ENCODE measurements at regions not wholly inside any gene's neighbourhood (a gene's known extent, or its start where the extent isn't known, plus 50 kb on each side); places are given as distances from the start of the nearest gene placed in this dataset.

DNA sequence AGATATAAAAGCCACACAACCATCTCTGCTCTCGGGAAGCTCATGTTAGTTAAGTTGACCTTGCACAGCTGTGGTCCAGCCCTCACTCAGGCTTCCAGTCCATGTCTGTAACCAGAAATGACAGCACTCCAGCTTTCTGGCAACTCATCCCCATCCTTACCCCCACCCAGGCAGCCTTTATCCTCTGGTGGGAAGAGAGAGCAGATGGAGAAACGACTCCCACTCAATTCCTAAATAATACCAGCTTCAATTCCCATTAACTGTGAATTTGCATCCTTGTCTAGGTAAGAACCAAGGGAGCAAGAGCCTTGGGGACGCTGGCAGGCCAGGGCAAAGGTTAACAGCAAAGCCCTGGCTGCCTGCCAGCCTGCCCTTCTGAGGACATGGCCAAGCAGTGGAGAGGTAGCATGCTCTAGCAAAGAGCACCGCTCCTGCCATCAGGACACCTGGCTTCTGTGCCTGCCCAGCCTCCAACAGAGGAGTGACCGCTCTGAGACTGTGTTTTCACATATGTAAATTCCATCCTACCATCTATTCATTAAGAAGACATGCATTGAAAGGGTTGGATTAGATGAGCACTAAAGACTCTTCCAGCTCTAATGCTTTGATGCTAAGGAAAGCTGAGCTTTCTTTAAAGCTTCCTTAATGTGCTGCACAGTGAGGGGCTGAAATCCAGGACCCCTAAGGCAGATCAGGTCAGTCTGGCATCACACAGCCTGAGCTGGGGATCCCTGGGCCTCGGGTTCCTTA lies 236.1 kb downstream of the GRIN2B start:
- H2BK120ac ChIP-seq (ENCODE audit: low read depth, low read length) = no peak overlapping the region
- H3K4me2 ChIP-seq (ENCODE audit: low read depth, low read length) = no peak overlapping the region
- no peaks in the 10 kb centered on the region for H3K36me3 ChIP-seq (ENCODE audit: control insufficient read depth, insufficient read depth, low read length)
- intact Hi-C loops (cut with micrococcal nuclease) (no loop called here), in situ Hi-C loops (cut with MboI; ENCODE audit: low sequenced_read_pairs) (loop anchor here (25.0 kb wide), 1 partner anchor 417 kb away; no protein-coding TSS in a partner anchor), dilution Hi-C loops (cut with HindIII; ENCODE audit: low sequenced_read_pairs, unreplicated experiment) (no loop called here)
- TF ChIP-seq NFE2L2 (IDR thresholded peaks at IDR 0.05; ENCODE audit: low read depth, low read length) = no peak
- no peak for TF ChIP-seq POLR2A (IDR thresholded peaks at IDR 0.05; ENCODE audit: low read depth, low read length)
- TF ChIP-seq BHLHE40 (IDR thresholded peaks at IDR 0.05; ENCODE audit: low read depth, low read length) = no peak
- TF ChIP-seq RCOR1 (IDR thresholded peaks at IDR 0.05; ENCODE audit: insufficient replicate concordance, low read length) = no peak
- TF ChIP-seq FOS (IDR thresholded peaks at IDR 0.05; ENCODE audit: low read depth, low read length) = no peak
- TF ChIP-seq, protein P1, sequence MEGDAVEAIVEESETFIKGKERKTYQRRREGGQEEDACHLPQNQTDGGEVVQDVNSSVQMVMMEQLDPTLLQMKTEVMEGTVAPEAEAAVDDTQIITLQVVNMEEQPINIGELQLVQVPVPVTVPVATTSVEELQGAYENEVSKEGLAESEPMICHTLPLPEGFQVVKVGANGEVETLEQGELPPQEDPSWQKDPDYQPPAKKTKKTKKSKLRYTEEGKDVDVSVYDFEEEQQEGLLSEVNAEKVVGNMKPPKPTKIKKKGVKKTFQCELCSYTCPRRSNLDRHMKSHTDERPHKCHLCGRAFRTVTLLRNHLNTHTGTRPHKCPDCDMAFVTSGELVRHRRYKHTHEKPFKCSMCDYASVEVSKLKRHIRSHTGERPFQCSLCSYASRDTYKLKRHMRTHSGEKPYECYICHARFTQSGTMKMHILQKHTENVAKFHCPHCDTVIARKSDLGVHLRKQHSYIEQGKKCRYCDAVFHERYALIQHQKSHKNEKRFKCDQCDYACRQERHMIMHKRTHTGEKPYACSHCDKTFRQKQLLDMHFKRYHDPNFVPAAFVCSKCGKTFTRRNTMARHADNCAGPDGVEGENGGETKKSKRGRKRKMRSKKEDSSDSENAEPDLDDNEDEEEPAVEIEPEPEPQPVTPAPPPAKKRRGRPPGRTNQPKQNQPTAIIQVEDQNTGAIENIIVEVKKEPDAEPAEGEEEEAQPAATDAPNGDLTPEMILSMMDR (conservative IDR thresholded peaks at IDR 0.05; ENCODE audit: low read depth, low read length) = no peak
- TF ChIP-seq MXI1 (IDR thresholded peaks at IDR 0.05; ENCODE audit: borderline replicate concordance, low read depth, low read length) = no peak
- TF ChIP-seq MAFK (IDR thresholded peaks at IDR 0.05; ENCODE audit: low read depth, low read length) = no peak
- TF ChIP-seq CHD1 (IDR thresholded peaks at IDR 0.05; ENCODE audit: low read depth, low read length) = no peak
- TF ChIP-seq, protein P2, sequence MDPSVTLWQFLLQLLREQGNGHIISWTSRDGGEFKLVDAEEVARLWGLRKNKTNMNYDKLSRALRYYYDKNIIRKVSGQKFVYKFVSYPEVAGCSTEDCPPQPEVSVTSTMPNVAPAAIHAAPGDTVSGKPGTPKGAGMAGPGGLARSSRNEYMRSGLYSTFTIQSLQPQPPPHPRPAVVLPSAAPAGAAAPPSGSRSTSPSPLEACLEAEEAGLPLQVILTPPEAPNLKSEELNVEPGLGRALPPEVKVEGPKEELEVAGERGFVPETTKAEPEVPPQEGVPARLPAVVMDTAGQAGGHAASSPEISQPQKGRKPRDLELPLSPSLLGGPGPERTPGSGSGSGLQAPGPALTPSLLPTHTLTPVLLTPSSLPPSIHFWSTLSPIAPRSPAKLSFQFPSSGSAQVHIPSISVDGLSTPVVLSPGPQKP (IDR thresholded peaks at IDR 0.05; ENCODE audit: borderline replicate concordance, low read depth, low read length) = no peak
- no peak for TF ChIP-seq RFX5 (IDR thresholded peaks at IDR 0.05; ENCODE audit: low read depth, low read length)
- no peak for TF ChIP-seq MAZ (IDR thresholded peaks at IDR 0.05; ENCODE audit: borderline replicate concordance, low read depth, low read length)
- TF ChIP-seq, protein P3, sequence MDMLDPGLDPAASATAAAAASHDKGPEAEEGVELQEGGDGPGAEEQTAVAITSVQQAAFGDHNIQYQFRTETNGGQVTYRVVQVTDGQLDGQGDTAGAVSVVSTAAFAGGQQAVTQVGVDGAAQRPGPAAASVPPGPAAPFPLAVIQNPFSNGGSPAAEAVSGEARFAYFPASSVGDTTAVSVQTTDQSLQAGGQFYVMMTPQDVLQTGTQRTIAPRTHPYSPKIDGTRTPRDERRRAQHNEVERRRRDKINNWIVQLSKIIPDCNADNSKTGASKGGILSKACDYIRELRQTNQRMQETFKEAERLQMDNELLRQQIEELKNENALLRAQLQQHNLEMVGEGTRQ (IDR thresholded peaks at IDR 0.05; ENCODE audit: low read depth, low read length) = no peak
- no peak for TF ChIP-seq RAD21 (IDR thresholded peaks at IDR 0.05; ENCODE audit: low read length)
- TF ChIP-seq CEBPB (IDR thresholded peaks at IDR 0.05; ENCODE audit: low read depth, low read length) = no peak
- TF ChIP-seq SMC3 (IDR thresholded peaks at IDR 0.05; ENCODE audit: low read depth, low read length) = no peak
- H2BK5ac ChIP-seq (ENCODE audit: low read depth, low read length, poor library complexity, severe bottlenecking) = no peak overlapping the region
- no peak for ATAC-seq (ENCODE audit: low read depth)
- peak overlapping the region; percentile 11 for H2AFZ ChIP-seq (replicated peaks; ENCODE audit: low read length, poor library complexity)
- ChIA-PET CTCF (interaction anchor here (0.5 kb wide), 1 partner anchor 9 kb away, joined by 3 read pairs; no protein-coding TSS in a partner anchor), POLR2A (ENCODE audit: unreplicated experiment) (no interaction called here)
- no peak overlapping the region for H3K23ac ChIP-seq (ENCODE audit: low read depth, low read length)
- H3K27ac ChIP-seq (ENCODE audit: insufficient read depth, low read length) = no peak overlapping the region
- no peak overlapping the region for H4K8ac ChIP-seq (ENCODE audit: low read depth in 2 of 2, low read length in 2 of 2)
- no peak overlapping the region for H3K4me3 ChIP-seq (ENCODE audit: insufficient read depth, low read depth, low read length)
- H2BK20ac ChIP-seq (ENCODE audit: low read depth, low read length) = no peak overlapping the region
- no peaks in the 10 kb centered on the region for H3K9me3 ChIP-seq (ENCODE audit: control insufficient read depth, insufficient read depth, low read length)
- no peaks in the 10 kb centered on the region for H4K20me1 ChIP-seq (ENCODE audit: insufficient read depth, low read length)
- no peak overlapping the region for H2AK9ac ChIP-seq (replicated peaks; ENCODE audit: low read depth, low read length, poor library complexity)
- H3K4ac ChIP-seq (ENCODE audit: low read depth, low read length) = no peak overlapping the region
- H2BK15ac ChIP-seq (ENCODE audit: low read depth, low read length) = no peak overlapping the region
- H3K18ac ChIP-seq (ENCODE audit: low read depth, low read length) = no peak overlapping the region
- no peak overlapping the region for H3K56ac ChIP-seq (ENCODE audit: extremely low read depth, insufficient read depth, low read length)
- H3K79me1 ChIP-seq (ENCODE audit: low read depth in 1 of 2, low read length in 2 of 2) = no peaks in the 10 kb centered on the region
- no peak overlapping the region for H3K14ac ChIP-seq (replicated peaks; ENCODE audit: low read depth, low read length)
- H3K9me1 ChIP-seq (ENCODE audit: insufficient read depth, low read length) = no peaks in the 10 kb centered on the region
- H3K9ac ChIP-seq (ENCODE audit: low read depth, low read length) = no peak overlapping the region
- no peaks in the 10 kb centered on the region for H3K4me1 ChIP-seq (ENCODE audit: control insufficient read depth, insufficient read depth, low read length)
- BruUV-seq (replicated peaks) = no TSS peak
- no peak for DNase-seq
- WGBS, 2 experiments (ENCODE audit: extremely low coverage in 2 of 2, insufficient read length in 1 of 2) = no CpG with 5 or more reads among the region's 6 CpGs
- H4K5ac ChIP-seq (ENCODE audit: low read depth, low read length) = no peak overlapping the region
- no peaks in the 10 kb centered on the region for H3K27me3 ChIP-seq (ENCODE audit: control insufficient read depth, insufficient read depth, low read length)
- H4K91ac ChIP-seq (ENCODE audit: insufficient read depth, low read depth, low read length) = no peak overlapping the region
- no peak overlapping the region for H2AK5ac ChIP-seq (ENCODE audit: low read depth, low read length)

All from IMR-90 (cell line).